H1 (cell line): ENCODE measurements at regions not wholly inside any gene's neighbourhood (a gene's known extent, or its start where the extent isn't known, plus 50 kb on each side); places are given as distances from the start of the nearest gene placed in this dataset.

ENCODE experiments used
- CTCF ChIA-PET: fragments of 300-600 bp; sonication (Branson Sonifier 250); formaldehyde crosslinking; loops from one replicate; lab custom pipeline; 2021; ENCODE audit not compliant: partially characterized antibody; lab: Charles Lee
- POLR2A ChIA-PET: fragments of 300-600 bp; sonication (Branson Sonifier 250); formaldehyde crosslinking; loops from one replicate; lab custom pipeline; 2021; ENCODE audit warnings: inconsistent platforms; ENCODE audit not compliant: partially characterized antibody; lab: Charles Lee
- DNase-seq, 2 experiments: peaks; one replicate each; pipeline versions ENCODE4 v3.0.0 to v3.0.0-alpha.2; 2010 to 2022; ENCODE audit warnings: low spot score in 2 of 2, low read depth in 1 of 2, mixed read lengths in 1 of 2
- FAIRE-seq: peaks from 2 replicates; lab custom pipeline; 2011; peaks lifted over from hg19 to GRCh38; lab: Jason Lieb, UNC
- H2AFZ ChIP-seq: 2 replicates; pipeline ENCODE4 v1.8.1; 2012; ENCODE audit warnings: low read length, inconsistent platforms
- H2AK5ac ChIP-seq: 2 replicates; pipeline ENCODE4 v1.6.1; 2013; ENCODE audit warnings: low read depth, low read length
- H2BK120ac ChIP-seq: replicated peaks from 2 replicates; pipeline ENCODE3; 2013; ENCODE audit warnings: low read depth, low read length, inconsistent platforms
- H2BK12ac ChIP-seq: 2 replicates; pipeline ENCODE4 v1.6.1; 2013; ENCODE audit warnings: low read depth, low read length
- H2BK15ac ChIP-seq: 2 replicates; pipeline ENCODE4 v1.6.1; 2013; ENCODE audit warnings: low read length
- H2BK20ac ChIP-seq: 2 replicates; pipeline ENCODE4 v1.6.1; 2013; ENCODE audit warnings: low read length
- H2BK5ac ChIP-seq: 2 replicates; pipeline ENCODE4 v1.6.1; 2013; ENCODE audit warnings: low read depth, low read length
- H3K14ac ChIP-seq: 2 replicates; pipeline ENCODE4 v1.6.1; 2013; ENCODE audit warnings: inconsistent platforms; ENCODE audit not compliant: insufficient read length
- H3K18ac ChIP-seq: 2 replicates; pipeline ENCODE4 v1.6.1; 2013; ENCODE audit warnings: low read length; ENCODE audit errors: extremely low read depth
- H3K23ac ChIP-seq: 2 replicates; pipeline ENCODE4 v1.6.1; 2013; ENCODE audit warnings: inconsistent platforms; ENCODE audit not compliant: insufficient read length
- H3K23me2 ChIP-seq: 2 replicates; pipeline ENCODE4 v1.6.1; 2013; ENCODE audit warnings: low read depth, low read length
- H3K27ac ChIP-seq: 2 replicates; pipeline ENCODE4 v1.6.1; 2011; ENCODE audit warnings: low read depth, low read length, inconsistent platforms
- H3K27me3 ChIP-seq, 4 experiments: replicated peaks in 1 of 4; 1 replicate in 1 of 4; 2 replicates in 3 of 4; pipeline versions ENCODE4 v1.6.1 to v1.8.1; 2011 to 2013; ENCODE audit warnings: low read length in 3 of 4, mild to moderate bottlenecking in 3 of 4, inconsistent platforms in 2 of 4, mixed read lengths in 2 of 4, moderate library complexity in 1 of 4; ENCODE audit not compliant: control insufficient read depth in 3 of 4, insufficient read depth in 3 of 4; ENCODE audit errors: extremely low read depth in 1 of 4
- H3K36me3 ChIP-seq, 4 experiments: 2 replicates each; pipeline versions ENCODE4 v1.6.1 to v1.8.1; 2011 to 2013; ENCODE audit warnings: mild to moderate bottlenecking in 4 of 4, low read length in 3 of 4, moderate library complexity in 2 of 4, control low read depth in 1 of 4, inconsistent platforms in 1 of 4; ENCODE audit not compliant: insufficient read depth in 4 of 4, control insufficient read depth in 2 of 4
- H3K4ac ChIP-seq: replicated peaks from 2 replicates; pipeline ENCODE3; 2013; ENCODE audit warnings: low read length, low read depth, mixed read lengths, inconsistent platforms; ENCODE audit not compliant: insufficient read length
- H3K4me1 ChIP-seq, 4 experiments: replicated peaks in 1 of 4; 1 replicate in 1 of 4; 2 replicates in 3 of 4; pipeline versions ENCODE4 v1.6.1 to v1.8.1; 2011 to 2013; ENCODE audit warnings: low read length in 3 of 4, inconsistent platforms in 2 of 4, mixed read lengths in 1 of 4; ENCODE audit not compliant: insufficient read depth in 4 of 4, control insufficient read depth in 3 of 4
- H3K4me2 ChIP-seq, 2 experiments: 2 replicates each; pipeline versions ENCODE4 v1.6.1 to v1.8.1; 2011 to 2013; ENCODE audit warnings: low read depth in 2 of 2, low read length in 2 of 2, control low read depth in 1 of 2, inconsistent platforms in 1 of 2, mild to moderate bottlenecking in 1 of 2; ENCODE audit not compliant: insufficient read depth in 1 of 2
- H3K4me3 ChIP-seq, 4 experiments: fragments of 200-600, 300-600 bp in 1 of 4; sonication (generic), shearing (Covaris generic), sonication (Bioruptor Twin) in 1 of 4; 2 replicates each; pipeline versions ENCODE4 v1.5.1 to v1.8.1; 2011 to 2016; ENCODE audit warnings: low read length in 4 of 4, low read depth in 3 of 4, control low read depth in 2 of 4, inconsistent platforms in 2 of 4, mild to moderate bottlenecking in 2 of 4, mixed read lengths in 1 of 4, moderate library complexity in 1 of 4; ENCODE audit not compliant: insufficient read depth in 2 of 4; ENCODE audit errors: extremely low read depth in 1 of 4
- H3K56ac ChIP-seq: replicated peaks from 2 replicates; pipeline ENCODE3; 2013; ENCODE audit warnings: low read depth, mild to moderate bottlenecking, mixed read lengths, low read length, inconsistent platforms; ENCODE audit not compliant: insufficient read length
- H3K79me1 ChIP-seq: 2 replicates; pipeline ENCODE4 v1.6.1; 2013; ENCODE audit warnings: low read depth, low read length, control low read depth
- H3K79me2 ChIP-seq, 2 experiments: 2 replicates each; pipeline versions ENCODE4 v1.6.1 to v1.8.1; 2012 to 2013; ENCODE audit warnings: low read length in 2 of 2, mild to moderate bottlenecking in 2 of 2, inconsistent platforms in 1 of 2; ENCODE audit not compliant: insufficient read depth in 2 of 2, control insufficient read depth in 1 of 2
- H3K9ac ChIP-seq, 4 experiments: replicated peaks in 1 of 4; 1 replicate in 1 of 4; 2 replicates in 3 of 4; pipeline versions ENCODE4 v1.6.1 to v1.8.1; 2011 to 2013; ENCODE audit warnings: low read depth in 3 of 4, low read length in 3 of 4, control low read depth in 2 of 4, mild to moderate bottlenecking in 2 of 4, moderate library complexity in 2 of 4, inconsistent platforms in 1 of 4; ENCODE audit errors: extremely low read depth in 1 of 4
- H3K9me3 ChIP-seq, 2 experiments: 2 replicates each; pipeline versions ENCODE4 v1.6.1 to v1.8.1; 2012 to 2013; ENCODE audit warnings: mild to moderate bottlenecking in 2 of 2, moderate library complexity in 2 of 2, control low read depth in 1 of 2, inconsistent platforms in 1 of 2, low read depth in 1 of 2, low read length in 1 of 2, mixed read lengths in 1 of 2; ENCODE audit not compliant: insufficient read depth in 2 of 2
- H4K20me1 ChIP-seq, 2 experiments: replicated peaks in 1 of 2; 2 replicates each; pipeline versions ENCODE3 to v1.8.1; 2011 to 2013; ENCODE audit warnings: inconsistent platforms in 2 of 2, low read length in 2 of 2, mild to moderate bottlenecking in 1 of 2; ENCODE audit not compliant: insufficient read depth in 2 of 2, control insufficient read depth in 1 of 2
- H4K5ac ChIP-seq: 2 replicates; pipeline ENCODE4 v1.6.1; 2013; ENCODE audit warnings: low read length, low read depth, mixed read lengths, inconsistent platforms; ENCODE audit not compliant: insufficient read length
- H4K8ac ChIP-seq: 2 replicates; pipeline ENCODE4 v1.8.0; 2013; ENCODE audit warnings: mild to moderate bottlenecking, moderate library complexity, low read length, inconsistent platforms; ENCODE audit not compliant: insufficient read depth; ENCODE audit errors: extremely low read depth
- H4K91ac ChIP-seq: replicated peaks from 2 replicates; pipeline ENCODE3; 2013; ENCODE audit warnings: low read length, mixed read lengths, inconsistent platforms; ENCODE audit not compliant: insufficient read length
- CHD1 ChIP-seq: IDR thresholded peaks from 2 replicates; pipeline ENCODE4 v1.6.1; 2012; ENCODE audit warnings: low read depth, low read length, improper control_type of control experiment
- CREB1 ChIP-seq: IDR thresholded peaks from 2 replicates; pipeline ENCODE4 v1.6.1; 2012; ENCODE audit warnings: inconsistent platforms
- JUN ChIP-seq: IDR thresholded peaks from 2 replicates; pipeline ENCODE4 v1.6.1; 2011; ENCODE audit warnings: low read depth, mild to moderate bottlenecking, improper control_type of control experiment, low read length
- PHF8 ChIP-seq: fragments of 200-600 bp; sonication (generic); conservative IDR thresholded peaks from 2 replicates; pipeline ENCODE4 v1.7.1; 2012; ENCODE audit warnings: low read depth, mild to moderate bottlenecking, inconsistent platforms, low read length, moderate library complexity
- RBBP5 ChIP-seq: IDR thresholded peaks from 2 replicates; pipeline ENCODE4 v1.7.1; 2012; ENCODE audit warnings: low read depth, mild to moderate bottlenecking, inconsistent platforms, low read length, moderate library complexity, borderline replicate concordance
- RXRA ChIP-seq: IDR thresholded peaks from 2 replicates; pipeline ENCODE4 v1.6.1; 2011; ENCODE audit warnings: low read depth, mild to moderate bottlenecking, low read length, moderate library complexity; ENCODE audit not compliant: insufficient read depth
- SIN3A ChIP-seq, 2 experiments: IDR thresholded peaks in 1 of 2; conservative IDR thresholded peaks in 1 of 2; 2 replicates each; pipeline ENCODE4 v1.6.1; 2011 to 2012; ENCODE audit warnings: low read length in 2 of 2, improper control_type of control experiment in 1 of 2, low read depth in 1 of 2, mild to moderate bottlenecking in 1 of 2
- SP4 ChIP-seq: IDR thresholded peaks from 2 replicates; pipeline ENCODE4 v1.6.1; 2012; ENCODE audit warnings: low read length, inconsistent platforms
- TAF7 ChIP-seq: optimal IDR thresholded peaks from 2 replicates; pipeline ENCODE3; 2011; ENCODE audit warnings: low read depth, mild to moderate bottlenecking, inconsistent platforms, low read length, moderate library complexity, borderline replicate concordance
- WGBS, 2 experiments: shearing (Covaris generic) in 1 of 2; methylation state at CpG; one replicate each; pipeline versions ENCODE4 v1.1.6 to v1.1.7; 2013 to 2015; ENCODE audit warnings: low lambda C conversion rate in 2 of 2, mixed read lengths in 2 of 2, inconsistent platforms in 1 of 2, low coverage in 1 of 2, missing lambda C conversion rate in 1 of 2; ENCODE audit not compliant: insufficient replicate concordance in 2 of 2, insufficient coverage in 1 of 2, insufficient read length in 1 of 2; ENCODE audit errors: extremely low coverage in 1 of 2, missing lambda C conversion rate in 1 of 2; 5-methylcytosine and 5-hydroxymethylcytosine counted together
- TF ChIP-seq, protein P1 (sequence below): IDR thresholded peaks from 2 replicates; pipeline ENCODE4 v1.6.1; 2011; ENCODE audit warnings: low read depth, mild to moderate bottlenecking, low read length; ENCODE audit not compliant: insufficient read depth

- CTCF ChIA-PET, result interaction anchor here (0.6 to 8.3 kb wide), 18 partner anchors 10 to 1098 kb away, joined by 3 to 108 read pairs (median 4); no protein-coding TSS in a partner anchor
- no peak for TF ChIP-seq CHD1
- TF ChIP-seq TAF7, result no peak
- no peak for TF ChIP-seq SP4
- TF ChIP-seq PHF8, result no peak
- no peak for TF ChIP-seq JUN
- no peak for TF ChIP-seq RBBP5
- no peak for TF ChIP-seq CREB1
- no peak for TF ChIP-seq RXRA
- TF ChIP-seq, protein P1, sequence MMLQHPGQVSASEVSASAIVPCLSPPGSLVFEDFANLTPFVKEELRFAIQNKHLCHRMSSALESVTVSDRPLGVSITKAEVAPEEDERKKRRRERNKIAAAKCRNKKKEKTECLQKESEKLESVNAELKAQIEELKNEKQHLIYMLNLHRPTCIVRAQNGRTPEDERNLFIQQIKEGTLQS, result no peak
- no peak for TF ChIP-seq SIN3A (conservative IDR thresholded peaks at IDR 0.05 in 1 of 2, IDR thresholded peaks at IDR 0.05 in 1 of 2; ENCODE audit: low read depth in 1 of 2, low read length in 2 of 2)
- FAIRE-seq, result no peak
These were observed 408.4 kb upstream of the EEF2KMT start for GRCh38 chr16:5506021-5506420.

More at GRCh38 chr16:5506021-5506420, 408.4 kb upstream of the EEF2KMT start:
- Histone ChIP-seq H3K4ac (no peak overlapping the region), H4K5ac (no peak overlapping the region), H3K79me1 (no peaks in the 10 kb centered on the region), H3K4me3 (no peak overlapping the region), H3K9ac (no peak overlapping the region; a peak in 1 of 7 replicates), H3K79me2 (no peaks in the 10 kb centered on the region), H4K20me1 (no peaks in the 10 kb centered on the region), H3K23me2 (no peaks in the 10 kb centered on the region), H2BK12ac (no peak overlapping the region), H2BK20ac (no peak overlapping the region), H2AFZ (no peak overlapping the region), H3K27ac (no peak overlapping the region), H3K4me2 (no peak overlapping the region), H4K91ac (no peak overlapping the region), H2BK15ac (0 out of 2 replicates have a peak overlapping the region, but pooled peaks have one; percentile 47), H3K18ac (no peak overlapping the region), H3K56ac (no peak overlapping the region), H2BK5ac (no peak overlapping the region), H4K8ac (no peak overlapping the region), H3K9me3 (no peaks in the 10 kb centered on the region), H3K23ac (no peak overlapping the region), H3K27me3 (no peaks in the 10 kb centered on the region), H2BK120ac (no peak overlapping the region), H2AK5ac (peak overlapping the region; percentile 9; the same call in 1 of the 2 replicates), H3K4me1 (peaks cover 0 to 4% (median 2%) of the 10 kb centered on the region in 4 experiments; a peak in 2 of 7 replicates), H3K36me3 (no peaks in the 10 kb centered on the region), H3K14ac (no peak overlapping the region)
- no peak for DNase-seq
- WGBS, 2 experiments, result 96% methylated on average over 7 of the region's 7 CpGs; no CpG with 5 or more reads in 1 of the 2 experiments
- POLR2A ChIA-PET, result interaction anchor here (0.9 kb wide), 1 partner anchor 84 kb away, joined by 3 read pairs; no protein-coding TSS in a partner anchor
